ENCODE measurements at regions not wholly inside any gene's neighbourhood (a gene's known extent, or its start where the extent isn't known, plus 50 kb on each side); places are given as distances from the start of the nearest gene placed in this dataset.

GRCh38 chr5:8913522-8913921, 632.4 kb downstream of the SEMA5A start:
- no peak overlapping the region for H3K9ac ChIP-seq (ENCODE audit: low read length)
- H3K27me3 ChIP-seq (replicated peaks; ENCODE audit: control insufficient read depth, insufficient read depth, low read length), result peaks cover 5% of the 10 kb centered on the region
- H3K36me3 ChIP-seq (ENCODE audit: control insufficient read depth, insufficient read depth, low read length, severe bottlenecking), result no peaks in the 10 kb centered on the region
- H3K9me3 ChIP-seq (ENCODE audit: control insufficient read depth, low read length), result no peaks in the 10 kb centered on the region
- H3K4me1 ChIP-seq (ENCODE audit: control insufficient read depth, insufficient read depth, low read length), result no peaks in the 10 kb centered on the region
- H3K4me3 ChIP-seq (ENCODE audit: low read length), result no peak overlapping the region
- no peak for DNase-seq (ENCODE audit: low read depth)

DNA sequence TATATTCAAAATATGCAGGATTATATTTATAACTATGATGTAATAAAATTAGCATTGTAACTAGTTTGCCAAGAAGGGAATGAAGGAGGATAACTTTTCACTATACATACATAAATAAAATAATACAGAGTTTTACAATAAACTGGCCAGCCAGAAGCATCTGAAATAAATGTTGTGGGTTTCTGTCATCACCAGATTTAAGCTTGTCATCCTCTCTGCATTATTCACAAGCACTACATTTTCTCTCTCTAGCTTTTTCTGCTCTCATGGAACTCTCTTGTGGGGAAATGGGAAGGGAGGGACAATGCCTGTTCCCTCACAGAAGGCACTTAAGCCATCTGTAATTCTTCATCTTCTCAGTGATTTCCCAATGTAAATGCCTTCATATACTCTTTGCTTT, 626.8 kb downstream of the SEMA5A start:
- no peaks in the 10 kb centered on the region for H3K36me3 ChIP-seq (ENCODE audit: control insufficient read depth, insufficient read depth, low read length, severe bottlenecking)
- DNase-seq (ENCODE audit: low read depth), result peak; percentile 6
- peaks cover 5% of the 10 kb centered on the region for H3K27me3 ChIP-seq (replicated peaks; ENCODE audit: control insufficient read depth, insufficient read depth, low read length)
- no peaks in the 10 kb centered on the region for H3K9me3 ChIP-seq (ENCODE audit: control insufficient read depth, low read length)
- no peak overlapping the region for H3K9ac ChIP-seq (ENCODE audit: low read length)
- no peak overlapping the region for H3K4me3 ChIP-seq (ENCODE audit: low read length)
- H3K4me1 ChIP-seq (ENCODE audit: control insufficient read depth, insufficient read depth, low read length), result no peaks in the 10 kb centered on the region

- Histone ChIP-seq H3K9ac (ENCODE audit: low read length) (no peak overlapping the region), H3K4me3 (ENCODE audit: low read length) (no peak overlapping the region), H3K4me1 (ENCODE audit: control insufficient read depth, insufficient read depth, low read length) (no peaks in the 10 kb centered on the region), H3K36me3 (ENCODE audit: control insufficient read depth, insufficient read depth, low read length, severe bottlenecking) (no peaks in the 10 kb centered on the region), H3K27me3 (replicated peaks; ENCODE audit: control insufficient read depth, insufficient read depth, low read length) (no peaks in the 10 kb centered on the region), H3K9me3 (ENCODE audit: control insufficient read depth, low read length) (no peaks in the 10 kb centered on the region)
- peak; percentile 2 for DNase-seq (ENCODE audit: low read depth)
Measured at GRCh38 chr5:8923526-8923925, 622.3 kb downstream of the SEMA5A start.

DNA sequence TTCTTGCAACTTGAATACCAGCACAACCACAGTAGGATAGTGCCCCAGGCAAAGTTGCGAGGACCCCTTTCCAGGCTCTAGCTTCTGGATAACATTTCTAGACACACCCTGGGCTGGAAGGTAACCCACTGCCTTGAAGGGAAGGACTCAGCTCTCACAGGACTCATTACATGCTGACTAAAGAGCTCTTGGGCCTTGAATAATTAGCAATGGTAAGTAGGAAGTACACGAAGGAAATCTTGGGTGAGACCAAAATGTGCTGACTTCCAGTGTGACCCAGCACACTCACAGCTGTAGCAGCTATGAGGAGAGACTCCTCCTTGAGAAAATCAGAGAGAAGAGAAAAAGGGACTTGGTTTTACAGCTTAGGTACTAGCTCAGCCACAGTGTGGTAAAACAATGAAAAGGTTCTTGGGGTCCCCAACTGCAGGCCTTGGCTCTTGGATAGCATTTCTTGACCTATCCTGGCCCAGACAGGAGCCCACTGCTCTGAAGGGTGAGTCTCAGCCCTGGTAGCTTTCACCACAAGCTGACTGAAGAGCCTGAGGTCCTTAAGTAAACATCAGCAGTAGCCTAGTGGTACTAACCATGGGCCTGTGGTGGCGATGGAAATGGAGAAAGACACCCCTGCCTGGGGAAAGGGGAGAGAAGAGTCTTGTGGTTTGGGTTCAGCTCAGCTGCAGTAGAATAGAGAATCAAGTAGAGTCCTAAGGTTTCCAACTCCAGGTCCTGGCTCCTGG, 621.7 kb downstream of the SEMA5A start:
- no peaks in the 10 kb centered on the region for H3K9me3 ChIP-seq (ENCODE audit: control insufficient read depth, low read length)
- no peak for DNase-seq (ENCODE audit: low read depth)
- H3K27me3 ChIP-seq (replicated peaks; ENCODE audit: control insufficient read depth, insufficient read depth, low read length), result no peaks in the 10 kb centered on the region
- no peaks in the 10 kb centered on the region for H3K4me1 ChIP-seq (ENCODE audit: control insufficient read depth, insufficient read depth, low read length)
- no peak overlapping the region for H3K9ac ChIP-seq (ENCODE audit: low read length)
- H3K4me3 ChIP-seq (ENCODE audit: low read length), result no peak overlapping the region
- no peaks in the 10 kb centered on the region for H3K36me3 ChIP-seq (ENCODE audit: control insufficient read depth, insufficient read depth, low read length, severe bottlenecking)

DNA sequence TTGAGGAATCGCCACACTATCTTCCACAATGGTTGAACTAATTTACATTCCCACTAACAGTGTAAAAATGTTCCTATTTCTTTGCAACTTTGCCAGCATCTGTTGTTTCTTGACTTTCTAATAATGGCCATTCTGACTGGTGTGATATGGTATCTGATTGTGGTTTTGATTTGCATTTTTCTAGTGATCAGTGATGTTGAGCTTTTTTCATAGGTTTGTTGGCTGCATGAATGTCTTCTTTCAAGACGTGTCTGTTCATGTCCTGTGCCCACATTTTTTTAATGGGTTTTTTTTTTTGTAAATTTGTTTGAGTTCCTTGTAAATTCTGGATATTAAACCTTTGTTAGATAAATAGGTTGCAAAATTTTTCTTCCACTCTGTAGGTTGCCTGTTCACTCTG, 615.9 kb downstream of the SEMA5A start:
- no peak for DNase-seq (ENCODE audit: low read depth)
- Histone ChIP-seq H3K9me3 (ENCODE audit: control insufficient read depth, low read length) (no peaks in the 10 kb centered on the region), H3K4me3 (ENCODE audit: low read length) (no peak overlapping the region), H3K27me3 (replicated peaks; ENCODE audit: control insufficient read depth, insufficient read depth, low read length) (no peaks in the 10 kb centered on the region), H3K9ac (ENCODE audit: low read length) (no peak overlapping the region), H3K4me1 (ENCODE audit: control insufficient read depth, insufficient read depth, low read length) (no peaks in the 10 kb centered on the region), H3K36me3 (ENCODE audit: control insufficient read depth, insufficient read depth, low read length, severe bottlenecking) (no peaks in the 10 kb centered on the region)

DNA sequence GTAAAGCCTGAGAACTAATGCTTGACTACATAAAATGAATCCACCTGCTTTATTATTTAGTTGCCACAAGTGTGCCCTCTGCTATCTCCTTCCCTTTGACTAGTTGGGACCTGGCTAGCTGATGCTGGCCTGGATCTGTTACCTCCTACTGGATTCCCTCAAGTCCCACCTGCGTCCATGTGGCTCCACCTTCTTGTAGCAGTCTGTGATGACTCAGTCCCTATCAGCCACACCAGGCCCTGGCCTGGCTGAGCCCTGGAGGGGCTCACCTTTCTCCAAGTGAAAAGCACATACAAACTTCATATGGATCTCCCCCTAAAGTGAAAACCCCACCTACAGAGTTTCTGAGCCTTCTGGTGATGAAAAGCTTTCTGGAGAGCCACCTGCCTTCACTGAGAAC, 611.4 kb downstream of the SEMA5A start:
- no peak overlapping the region for H3K9ac ChIP-seq (ENCODE audit: low read length)
- peaks cover 14% of the 10 kb centered on the region for H3K9me3 ChIP-seq (ENCODE audit: control insufficient read depth, low read length)
- no peaks in the 10 kb centered on the region for H3K27me3 ChIP-seq (replicated peaks; ENCODE audit: control insufficient read depth, insufficient read depth, low read length)
- H3K4me1 ChIP-seq (ENCODE audit: control insufficient read depth, insufficient read depth, low read length), result no peaks in the 10 kb centered on the region
- DNase-seq (ENCODE audit: low read depth), result no peak
- H3K4me3 ChIP-seq (ENCODE audit: low read length), result no peak overlapping the region
- no peaks in the 10 kb centered on the region for H3K36me3 ChIP-seq (ENCODE audit: control insufficient read depth, insufficient read depth, low read length, severe bottlenecking)

DNA sequence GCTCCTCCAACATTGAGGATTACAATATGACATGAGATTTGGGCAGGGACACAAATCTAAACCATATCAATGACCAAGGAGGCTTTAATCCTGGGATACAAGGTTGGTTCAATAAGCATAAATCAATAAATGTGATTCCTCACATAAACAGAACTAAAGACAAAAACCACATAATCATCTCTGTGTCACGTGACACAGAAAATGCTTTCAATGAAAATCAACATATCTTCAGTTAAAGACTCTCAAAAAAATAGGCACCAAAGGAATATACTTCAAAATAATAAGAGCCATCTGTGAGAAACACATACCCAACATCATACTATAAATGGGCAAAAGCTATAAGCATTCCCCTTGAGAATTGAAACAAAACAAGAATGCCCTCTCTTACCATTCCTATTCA, 604.9 kb downstream of the SEMA5A start:
- H3K9ac ChIP-seq (ENCODE audit: low read length), result no peak overlapping the region
- H3K27me3 ChIP-seq (replicated peaks; ENCODE audit: control insufficient read depth, insufficient read depth, low read length), result no peaks in the 10 kb centered on the region
- H3K9me3 ChIP-seq (ENCODE audit: control insufficient read depth, low read length), result peaks cover 24% of the 10 kb centered on the region
- no peak for DNase-seq (ENCODE audit: low read depth)
- H3K4me3 ChIP-seq (ENCODE audit: low read length), result no peak overlapping the region
- no peaks in the 10 kb centered on the region for H3K36me3 ChIP-seq (ENCODE audit: control insufficient read depth, insufficient read depth, low read length, severe bottlenecking)
- peaks cover 11% of the 10 kb centered on the region for H3K4me1 ChIP-seq (ENCODE audit: control insufficient read depth, insufficient read depth, low read length)

DNA sequence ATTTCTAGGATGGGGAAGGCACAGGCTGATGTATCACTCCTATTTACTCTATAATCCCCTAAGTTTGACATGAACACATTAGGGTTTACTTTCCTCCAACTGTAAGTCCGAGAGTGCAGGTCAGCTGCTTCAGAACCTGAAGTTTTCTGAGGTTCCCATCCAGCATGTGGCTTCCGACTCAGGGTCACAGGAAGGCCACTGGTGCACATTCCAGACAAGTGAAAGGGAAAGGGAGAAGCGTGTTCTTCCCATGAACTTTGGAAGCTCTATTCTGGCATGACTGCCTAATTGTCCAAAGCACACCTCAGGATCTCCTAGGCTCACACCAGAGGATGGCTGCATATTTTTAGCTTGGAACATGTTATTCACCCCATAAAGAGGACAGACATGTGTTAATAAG, 602.6 kb downstream of the SEMA5A start:
- peaks cover 11% of the 10 kb centered on the region for H3K4me1 ChIP-seq (ENCODE audit: control insufficient read depth, insufficient read depth, low read length)
- no peak overlapping the region for H3K4me3 ChIP-seq (ENCODE audit: low read length)
- H3K9me3 ChIP-seq (ENCODE audit: control insufficient read depth, low read length), result peaks cover 13% of the 10 kb centered on the region
- H3K9ac ChIP-seq (ENCODE audit: low read length), result no peak overlapping the region
- H3K27me3 ChIP-seq (replicated peaks; ENCODE audit: control insufficient read depth, insufficient read depth, low read length), result no peaks in the 10 kb centered on the region
- no peaks in the 10 kb centered on the region for H3K36me3 ChIP-seq (ENCODE audit: control insufficient read depth, insufficient read depth, low read length, severe bottlenecking)
- no peak for DNase-seq (ENCODE audit: low read depth)

DNA sequence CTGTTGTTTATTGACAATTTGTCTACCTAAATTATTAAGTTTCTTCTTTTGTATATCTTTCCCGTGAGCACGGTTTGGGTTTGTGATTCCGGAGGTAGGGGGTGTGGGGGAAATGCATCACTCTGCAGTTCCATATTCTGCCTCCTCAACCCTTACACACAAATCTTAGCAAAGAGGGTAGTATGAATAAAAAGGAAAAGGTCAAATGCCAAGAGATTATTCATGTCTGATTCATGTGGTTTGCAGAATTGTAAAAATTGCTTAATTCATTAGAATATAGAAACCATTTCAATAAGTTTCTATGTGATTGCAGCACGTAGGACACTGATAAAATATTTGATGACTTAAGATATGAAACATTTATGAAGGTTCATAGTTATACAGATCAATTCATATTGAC, 601.9 kb downstream of the SEMA5A start:
- H3K4me3 ChIP-seq (ENCODE audit: low read length), result no peak overlapping the region
- DNase-seq (ENCODE audit: low read depth), result no peak
- H3K9ac ChIP-seq (ENCODE audit: low read length), result no peak overlapping the region
- peaks cover 10% of the 10 kb centered on the region for H3K9me3 ChIP-seq (ENCODE audit: control insufficient read depth, low read length)
- no peaks in the 10 kb centered on the region for H3K36me3 ChIP-seq (ENCODE audit: control insufficient read depth, insufficient read depth, low read length, severe bottlenecking)
- H3K4me1 ChIP-seq (ENCODE audit: control insufficient read depth, insufficient read depth, low read length), result peaks cover 11% of the 10 kb centered on the region
- no peaks in the 10 kb centered on the region for H3K27me3 ChIP-seq (replicated peaks; ENCODE audit: control insufficient read depth, insufficient read depth, low read length)

DNA sequence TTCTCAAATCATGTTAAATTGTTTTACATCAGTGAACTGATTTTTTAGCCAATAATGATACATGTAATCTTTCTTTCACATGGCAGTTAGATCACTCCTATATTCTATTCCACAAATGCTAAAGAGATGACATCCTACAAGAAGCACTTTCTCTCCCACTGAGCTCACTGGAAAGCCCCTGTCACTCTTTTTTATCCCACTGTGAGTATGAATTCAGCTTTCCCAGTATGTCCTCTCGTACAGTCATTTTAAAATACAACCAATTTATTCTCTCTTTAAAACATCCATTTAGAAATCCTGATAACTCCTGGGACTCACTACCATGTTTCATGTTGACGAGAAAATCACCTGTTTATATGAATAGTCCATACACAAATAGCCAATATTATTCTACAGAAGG, 599.9 kb downstream of the SEMA5A start:
- no peak overlapping the region for H3K9ac ChIP-seq (ENCODE audit: low read length)
- DNase-seq (ENCODE audit: low read depth), result no peak
- peaks cover 11% of the 10 kb centered on the region for H3K4me1 ChIP-seq (ENCODE audit: control insufficient read depth, insufficient read depth, low read length)
- H3K9me3 ChIP-seq (ENCODE audit: control insufficient read depth, low read length), result peaks cover 4% of the 10 kb centered on the region
- no peak overlapping the region for H3K4me3 ChIP-seq (ENCODE audit: low read length)
- no peaks in the 10 kb centered on the region for H3K36me3 ChIP-seq (ENCODE audit: control insufficient read depth, insufficient read depth, low read length, severe bottlenecking)
- H3K27me3 ChIP-seq (replicated peaks; ENCODE audit: control insufficient read depth, insufficient read depth, low read length), result no peaks in the 10 kb centered on the region

- Histone ChIP-seq H3K27me3 (replicated peaks; ENCODE audit: control insufficient read depth, insufficient read depth, low read length) (no peaks in the 10 kb centered on the region), H3K4me3 (ENCODE audit: low read length) (no peak overlapping the region), H3K9ac (ENCODE audit: low read length) (no peak overlapping the region), H3K4me1 (ENCODE audit: control insufficient read depth, insufficient read depth, low read length) (peaks cover 6% of the 10 kb centered on the region), H3K9me3 (ENCODE audit: control insufficient read depth, low read length) (no peaks in the 10 kb centered on the region), H3K36me3 (ENCODE audit: control insufficient read depth, insufficient read depth, low read length, severe bottlenecking) (no peaks in the 10 kb centered on the region)
- DNase-seq (ENCODE audit: low read depth), result no peak
Measured at GRCh38 chr5:8949908-8950307, 596.0 kb downstream of the SEMA5A start.

GRCh38 chr5:8952147-8952546, 593.7 kb downstream of the SEMA5A start:
- no peak for DNase-seq (ENCODE audit: low read depth)
- Histone ChIP-seq H3K9me3 (ENCODE audit: control insufficient read depth, low read length) (no peaks in the 10 kb centered on the region), H3K36me3 (ENCODE audit: control insufficient read depth, insufficient read depth, low read length, severe bottlenecking) (no peaks in the 10 kb centered on the region), H3K27me3 (replicated peaks; ENCODE audit: control insufficient read depth, insufficient read depth, low read length) (no peaks in the 10 kb centered on the region), H3K4me1 (ENCODE audit: control insufficient read depth, insufficient read depth, low read length) (peaks cover 6% of the 10 kb centered on the region), H3K9ac (ENCODE audit: low read length) (no peak overlapping the region), H3K4me3 (ENCODE audit: low read length) (no peak overlapping the region)
